ENCODE measurements at regions not wholly inside any gene's neighbourhood (a gene's known extent, or its start where the extent isn't known, plus 50 kb on each side); places are given as distances from the start of the nearest gene placed in this dataset.
"Not testable (repeated sequence)": the region's sequence is repeated elsewhere in the genome, so short reads cannot be mapped to it uniquely, and the experiment has no call there.

- H3K27me3 ChIP-seq (ENCODE audit: control insufficient read depth, insufficient read depth, low read length): no peaks in the 10 kb centered on the region
- H3K4me3 ChIP-seq (ENCODE audit: low read length): no peak overlapping the region
- H3K4me1 ChIP-seq (ENCODE audit: control insufficient read depth, low read depth, low read length): no peaks in the 10 kb centered on the region
- H3K9me3 ChIP-seq (ENCODE audit: control insufficient read depth, low read depth, low read length): no peaks in the 10 kb centered on the region
- H3K27ac ChIP-seq (ENCODE audit: low read length): no peak overlapping the region
- no peaks in the 10 kb centered on the region for H3K36me3 ChIP-seq (ENCODE audit: control insufficient read depth, low read depth, low read length)
- no peak overlapping the region for H3K9ac ChIP-seq (ENCODE audit: low read length)
Observed at GRCh38 chr6:166798652-166799051, 157.7 kb downstream of the RNASET2 start.

- Histone ChIP-seq H3K4me1 (ENCODE audit: control insufficient read depth, low read depth, low read length) (no peaks in the 10 kb centered on the region), H3K9ac (ENCODE audit: low read length) (no peak overlapping the region), H3K9me3 (ENCODE audit: control insufficient read depth, low read depth, low read length) (no peaks in the 10 kb centered on the region), H3K4me3 (ENCODE audit: low read length) (no peak overlapping the region), H3K27me3 (ENCODE audit: control insufficient read depth, insufficient read depth, low read length) (no peaks in the 10 kb centered on the region), H3K27ac (ENCODE audit: low read length) (no peak overlapping the region), H3K36me3 (ENCODE audit: control insufficient read depth, low read depth, low read length) (no peaks in the 10 kb centered on the region)
Observed at GRCh38 chr6:166796610-166797009, 159.7 kb downstream of the RNASET2 start.

- H3K9ac ChIP-seq (ENCODE audit: low read length): no peak overlapping the region
- no peak overlapping the region for H3K4me3 ChIP-seq (ENCODE audit: low read length)
- H3K27me3 ChIP-seq (ENCODE audit: control insufficient read depth, insufficient read depth, low read length): no peaks in the 10 kb centered on the region
- H3K27ac ChIP-seq (ENCODE audit: low read length): no peak overlapping the region
- no peaks in the 10 kb centered on the region for H3K4me1 ChIP-seq (ENCODE audit: control insufficient read depth, low read depth, low read length)
- H3K36me3 ChIP-seq (ENCODE audit: control insufficient read depth, low read depth, low read length): no peaks in the 10 kb centered on the region
- H3K9me3 ChIP-seq (ENCODE audit: control insufficient read depth, low read depth, low read length): no peaks in the 10 kb centered on the region
Observed at GRCh38 chr6:166795879-166796278, 160.5 kb downstream of the RNASET2 start.

- H3K27ac ChIP-seq (ENCODE audit: low read length); H3K27me3 ChIP-seq (ENCODE audit: control insufficient read depth, insufficient read depth, low read length); H3K4me3 ChIP-seq (ENCODE audit: low read length); H3K9ac ChIP-seq (ENCODE audit: low read length); H3K36me3 ChIP-seq (ENCODE audit: control insufficient read depth, low read depth, low read length); H3K9me3 ChIP-seq (ENCODE audit: control insufficient read depth, low read depth, low read length); H3K4me1 ChIP-seq (ENCODE audit: control insufficient read depth, low read depth, low read length): not testable (repeated sequence)
Observed at GRCh38 chr6:166790808-166791207, 163.8 kb upstream of the RPS6KA2 start.

- H3K36me3 ChIP-seq (ENCODE audit: control insufficient read depth, low read depth, low read length); H3K4me1 ChIP-seq (ENCODE audit: control insufficient read depth, low read depth, low read length); H3K27ac ChIP-seq (ENCODE audit: low read length); H3K9me3 ChIP-seq (ENCODE audit: control insufficient read depth, low read depth, low read length); H3K4me3 ChIP-seq (ENCODE audit: low read length); H3K9ac ChIP-seq (ENCODE audit: low read length); H3K27me3 ChIP-seq (ENCODE audit: control insufficient read depth, insufficient read depth, low read length): not testable (repeated sequence)
Observed at GRCh38 chr6:166788846-166789529, 161.9 kb upstream of the RPS6KA2 start.

GRCh38 chr6:166786704-166787293 is 159.7 kb upstream of the RPS6KA2 start:
- H3K4me1 ChIP-seq (ENCODE audit: control insufficient read depth, low read depth, low read length): no peaks in the 10 kb centered on the region
- no peak overlapping the region for H3K4me3 ChIP-seq (ENCODE audit: low read length)
- no peak overlapping the region for H3K9ac ChIP-seq (ENCODE audit: low read length)
- H3K27ac ChIP-seq (ENCODE audit: low read length): no peak overlapping the region
- H3K27me3 ChIP-seq (ENCODE audit: control insufficient read depth, insufficient read depth, low read length): no peaks in the 10 kb centered on the region
- H3K9me3 ChIP-seq (ENCODE audit: control insufficient read depth, low read depth, low read length): no peaks in the 10 kb centered on the region
- H3K36me3 ChIP-seq (ENCODE audit: control insufficient read depth, low read depth, low read length): no peaks in the 10 kb centered on the region

GRCh38 chr6:166785131-166785530 is 158.1 kb upstream of the RPS6KA2 start:
- H3K9me3 ChIP-seq (ENCODE audit: control insufficient read depth, low read depth, low read length): no peaks in the 10 kb centered on the region
- no peaks in the 10 kb centered on the region for H3K4me1 ChIP-seq (ENCODE audit: control insufficient read depth, low read depth, low read length)
- H3K9ac ChIP-seq (ENCODE audit: low read length): no peak overlapping the region
- no peaks in the 10 kb centered on the region for H3K36me3 ChIP-seq (ENCODE audit: control insufficient read depth, low read depth, low read length)
- no peak overlapping the region for H3K27ac ChIP-seq (ENCODE audit: low read length)
- no peaks in the 10 kb centered on the region for H3K27me3 ChIP-seq (ENCODE audit: control insufficient read depth, insufficient read depth, low read length)
- H3K4me3 ChIP-seq (ENCODE audit: low read length): no peak overlapping the region

- no peak overlapping the region for H3K27ac ChIP-seq (ENCODE audit: low read length)
- H3K4me1 ChIP-seq (ENCODE audit: control insufficient read depth, low read depth, low read length): no peaks in the 10 kb centered on the region
- H3K9me3 ChIP-seq (ENCODE audit: control insufficient read depth, low read depth, low read length): no peaks in the 10 kb centered on the region
- H3K9ac ChIP-seq (ENCODE audit: low read length): no peak overlapping the region
- H3K36me3 ChIP-seq (ENCODE audit: control insufficient read depth, low read depth, low read length): no peaks in the 10 kb centered on the region
- no peaks in the 10 kb centered on the region for H3K27me3 ChIP-seq (ENCODE audit: control insufficient read depth, insufficient read depth, low read length)
- no peak overlapping the region for H3K4me3 ChIP-seq (ENCODE audit: low read length)
Observed at GRCh38 chr6:166784691-166785090, 157.6 kb upstream of the RPS6KA2 start.

- Histone ChIP-seq H3K4me3 (ENCODE audit: low read length) (no peak overlapping the region), H3K9me3 (ENCODE audit: control insufficient read depth, low read depth, low read length) (no peaks in the 10 kb centered on the region), H3K9ac (ENCODE audit: low read length) (no peak overlapping the region), H3K27ac (ENCODE audit: low read length) (no peak overlapping the region), H3K4me1 (ENCODE audit: control insufficient read depth, low read depth, low read length) (no peaks in the 10 kb centered on the region), H3K27me3 (ENCODE audit: control insufficient read depth, insufficient read depth, low read length) (no peaks in the 10 kb centered on the region), H3K36me3 (ENCODE audit: control insufficient read depth, low read depth, low read length) (no peaks in the 10 kb centered on the region)
Observed at GRCh38 chr6:166782520-166782919, 155.5 kb upstream of the RPS6KA2 start.

GRCh38 chr6:166781331-166781730 is 154.3 kb upstream of the RPS6KA2 start:
- H3K27me3 ChIP-seq (ENCODE audit: control insufficient read depth, insufficient read depth, low read length): no peaks in the 10 kb centered on the region
- H3K4me1 ChIP-seq (ENCODE audit: control insufficient read depth, low read depth, low read length): no peaks in the 10 kb centered on the region
- no peaks in the 10 kb centered on the region for H3K9me3 ChIP-seq (ENCODE audit: control insufficient read depth, low read depth, low read length)
- H3K9ac ChIP-seq (ENCODE audit: low read length): no peak overlapping the region
- H3K27ac ChIP-seq (ENCODE audit: low read length): no peak overlapping the region
- no peaks in the 10 kb centered on the region for H3K36me3 ChIP-seq (ENCODE audit: control insufficient read depth, low read depth, low read length)
- no peak overlapping the region for H3K4me3 ChIP-seq (ENCODE audit: low read length)

GRCh38 chr6:166779963-166780683 is 153.1 kb upstream of the RPS6KA2 start:
- no peaks in the 10 kb centered on the region for H3K36me3 ChIP-seq (ENCODE audit: control insufficient read depth, low read depth, low read length)
- H3K4me1 ChIP-seq (ENCODE audit: control insufficient read depth, low read depth, low read length): no peaks in the 10 kb centered on the region
- no peak overlapping the region for H3K9ac ChIP-seq (ENCODE audit: low read length)
- H3K4me3 ChIP-seq (ENCODE audit: low read length): no peak overlapping the region
- no peaks in the 10 kb centered on the region for H3K27me3 ChIP-seq (ENCODE audit: control insufficient read depth, insufficient read depth, low read length)
- no peak overlapping the region for H3K27ac ChIP-seq (ENCODE audit: low read length)
- no peaks in the 10 kb centered on the region for H3K9me3 ChIP-seq (ENCODE audit: control insufficient read depth, low read depth, low read length)

- Histone ChIP-seq H3K27me3 (ENCODE audit: control insufficient read depth, insufficient read depth, low read length) (no peaks in the 10 kb centered on the region), H3K4me3 (ENCODE audit: low read length) (no peak overlapping the region), H3K9ac (ENCODE audit: low read length) (no peak overlapping the region), H3K4me1 (ENCODE audit: control insufficient read depth, low read depth, low read length) (no peaks in the 10 kb centered on the region), H3K9me3 (ENCODE audit: control insufficient read depth, low read depth, low read length) (no peaks in the 10 kb centered on the region), H3K36me3 (ENCODE audit: control insufficient read depth, low read depth, low read length) (no peaks in the 10 kb centered on the region), H3K27ac (ENCODE audit: low read length) (no peak overlapping the region)
Observed at GRCh38 chr6:166779381-166779780, 152.3 kb upstream of the RPS6KA2 start.

Measured in iPS-18a (cell line).